Lower leg skin (tissue), 4 donors: ENCODE measurements at regions not wholly inside any gene's neighbourhood (a gene's known extent, or its start where the extent isn't known, plus 50 kb on each side); places are given as distances from the start of the nearest gene placed in this dataset.

Source experiments
- DNase-seq, 2 donors: peaks; one replicate each; pipeline ENCODE4 v3.0.0-alpha.2; 2019; ENCODE audit warnings: low spot score in 2 of 2
- H3K4me3 ChIP-seq: fragments of 200-600 bp; sonication (generic); 2 replicates; pipeline ENCODE4 v1.5.1; 2017; ENCODE audit warnings: mild to moderate bottlenecking, low read depth; ENCODE audit not compliant: poor library complexity, severe bottlenecking
- CTCF ChIP-seq, 3 donors: fragments of 450-650 bp; IDR thresholded peaks; one replicate each; pipeline ENCODE4 v1.5.1; 2016; ENCODE audit warnings: antibody characterized with exemption in 3 of 3, mild to moderate bottlenecking in 3 of 3, moderate library complexity in 2 of 3
- POLR2A ChIP-seq, 2 donors: fragments of 450-650 bp; IDR thresholded peaks; one replicate each; pipeline ENCODE4 v1.6.1; 2016 to 2017; ENCODE audit warnings: antibody characterized with exemption in 2 of 2, mild to moderate bottlenecking in 1 of 2, moderate library complexity in 1 of 2
- whole genome bisulfite sequencing, 2 donors: methylation state at CpG; one replicate each; pipeline ENCODE4 v1.1.5; 2018; 5-methylcytosine and 5-hydroxymethylcytosine counted together
- intact Hi-C: fragments of 100-400 bp; cut with DNase I; formaldehyde crosslinking; loops from one replicate; pipeline ENCODE4 v1.15.0; 2023; ENCODE audit warnings: low total_unique reads

GRCh38 chr2:221167561-221167960 is 404.5 kb downstream of the EPHA4 start:
- H3K4me3 ChIP-seq: no peak overlapping the region
- intact Hi-C loops: no loop called here
- DNase-seq: no peak
- TF ChIP-seq CTCF (IDR thresholded peaks at IDR 0.05) (no peak), POLR2A (IDR thresholded peaks at IDR 0.05) (no peak)

- no peak for DNase-seq
- intact Hi-C loops: no loop called here
- H3K4me3 ChIP-seq: no peak overlapping the region
- WGBS, 2 donors: 99% methylated on average over 6 of the region's 6 CpGs
- TF ChIP-seq POLR2A (IDR thresholded peaks at IDR 0.05) (no peak), CTCF (IDR thresholded peaks at IDR 0.05) (no peak)
Observed at GRCh38 chr2:221169724-221170123, 402.4 kb downstream of the EPHA4 start.

GRCh38 chr2:221170548-221170947 is 401.6 kb downstream of the EPHA4 start:
- 85 to 88% methylated on average over 1 of the region's 1 CpG for WGBS, 2 donors
- DNase-seq: no peak
- intact Hi-C loops: no loop called here
- no peak overlapping the region for H3K4me3 ChIP-seq
- TF ChIP-seq POLR2A (IDR thresholded peaks at IDR 0.05) (no peak), CTCF (IDR thresholded peaks at IDR 0.05) (no peak)

- no peak overlapping the region for H3K4me3 ChIP-seq
- TF ChIP-seq CTCF (IDR thresholded peaks at IDR 0.05) (no peak), POLR2A (IDR thresholded peaks at IDR 0.05) (no peak)
- 66 to 73% methylated on average over 6 of the region's 6 CpGs for WGBS, 2 donors
- no peak for DNase-seq
- intact Hi-C loops: no loop called here
Observed at GRCh38 chr2:221176667-221177066, 395.4 kb downstream of the EPHA4 start.

DNA sequence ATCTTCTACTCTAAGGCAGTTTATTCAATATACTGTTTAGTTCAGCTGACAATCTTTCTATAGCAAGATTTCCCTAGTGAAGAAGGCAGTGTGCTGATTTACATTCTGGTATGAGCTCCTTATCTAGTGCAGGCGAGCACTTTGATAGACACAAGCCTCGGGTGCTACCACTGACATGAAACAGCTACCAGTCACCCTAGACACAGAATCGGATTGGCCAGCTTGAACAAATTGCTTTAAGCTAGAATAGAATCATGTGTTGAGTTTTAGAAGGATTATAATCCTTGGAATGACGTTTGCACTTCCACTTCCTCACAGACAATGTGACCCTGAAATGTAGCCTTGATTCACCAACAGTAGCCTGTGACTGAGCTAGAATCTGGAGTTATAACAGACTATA is 394.0 kb downstream of the EPHA4 start:
- intact Hi-C loops: no loop called here
- no peak for DNase-seq
- no peak overlapping the region for H3K4me3 ChIP-seq
- WGBS, 2 donors: 66 to 67% methylated on average over 4 of the region's 4 CpGs
- no peak for TF ChIP-seq POLR2A (IDR thresholded peaks at IDR 0.05)
- TF ChIP-seq CTCF (IDR thresholded peaks at IDR 0.05): no peak

- no peak overlapping the region for H3K4me3 ChIP-seq
- DNase-seq: no peak
- TF ChIP-seq POLR2A (IDR thresholded peaks at IDR 0.05) (no peak), CTCF (IDR thresholded peaks at IDR 0.05) (no peak)
- WGBS, 2 donors: 73 to 78% methylated on average over 3 of the region's 3 CpGs
- intact Hi-C loops: no loop called here
Observed at GRCh38 chr2:221186873-221187272, 385.2 kb downstream of the EPHA4 start.
